ENCODE measurements at regions not wholly inside any gene's neighbourhood (a gene's known extent, or its start where the extent isn't known, plus 50 kb on each side); places are given as distances from the start of the nearest gene placed in this dataset.
"Not testable (repeated sequence)": the region's sequence is repeated elsewhere in the genome, so short reads cannot be mapped to it uniquely, and the experiment has no call there.

GRCh38 chr3:125810010-125810409 is 159.0 kb upstream of the ROPN1B start:
- TF ChIP-seq CTCF, EP300 (IDR thresholded peaks at IDR 0.05): not testable (repeated sequence)
